Stimulated activated CD4-positive, alpha-beta T cell treated with anti-CD3 and anti-CD28 coated beads, Interleukin-1b, Interleukin-23, amount 100 ng/mL, for 1 hour (primary cell): ENCODE measurements at regions not wholly inside any gene's neighbourhood (a gene's known extent, or its start where the extent isn't known, plus 50 kb on each side); places are given as distances from the start of the nearest gene placed in this dataset.

Experiments used
- DNase-seq, 2 donors: peaks; one replicate each; pipeline ENCODE4 v3.0.0-alpha.2; 2020; ENCODE audit warnings: low read depth in 2 of 2

GRCh38 chr11:128365044-128365443 lies 222.3 kb downstream of the ETS1 start:
- DNase-seq, result no peak

GRCh38 chr11:128361451-128362020 lies 225.8 kb downstream of the ETS1 start:
- DNase-seq, result no peak

GRCh38 chr11:128359515-128359914 lies 227.8 kb downstream of the ETS1 start:
- no peak for DNase-seq

- DNase-seq, result no peak
These were observed 230.3 kb downstream of the ETS1 start for GRCh38 chr11:128357073-128357472.

GRCh38 chr11:128355558-128355957 lies 231.8 kb downstream of the ETS1 start:
- DNase-seq, result no peak

- DNase-seq, result no peak
These were observed 232.9 kb downstream of the ETS1 start for GRCh38 chr11:128354476-128354875.

- no peak for DNase-seq
These were observed 236.2 kb downstream of the ETS1 start for GRCh38 chr11:128351168-128351567.

GRCh38 chr11:128349650-128350299 lies 237.6 kb downstream of the ETS1 start:
- DNase-seq, result no peak

- no peak for DNase-seq
These were observed 240.6 kb downstream of the ETS1 start for GRCh38 chr11:128346804-128347203.

GRCh38 chr11:128345316-128345715 lies 242.0 kb downstream of the ETS1 start:
- no peak for DNase-seq

GRCh38 chr11:128343870-128344269 lies 243.5 kb downstream of the ETS1 start:
- no peak for DNase-seq

- no peak for DNase-seq
These were observed 244.2 kb downstream of the ETS1 start for GRCh38 chr11:128343135-128343514.

GRCh38 chr11:128342511-128343134 lies 244.7 kb downstream of the ETS1 start:
- no peak for DNase-seq

GRCh38 chr11:128341280-128342248 lies 245.8 kb downstream of the ETS1 start:
- no peak for DNase-seq

GRCh38 chr11:128339792-128340191 lies 247.6 kb downstream of the ETS1 start:
- no peak for DNase-seq

- no peak for DNase-seq
These were observed 248.5 kb downstream of the ETS1 start for GRCh38 chr11:128338811-128339210.

GRCh38 chr11:128336203-128336602 lies 251.2 kb downstream of the ETS1 start:
- no peak for DNase-seq

- DNase-seq, result no peak
These were observed 251.6 kb downstream of the ETS1 start for GRCh38 chr11:128335729-128336128.

GRCh38 chr11:128334311-128335044 lies 252.9 kb downstream of the ETS1 start:
- no peak for DNase-seq

GRCh38 chr11:128331317-128331716 lies 256.0 kb downstream of the ETS1 start:
- DNase-seq, result no peak

- DNase-seq, result no peak
These were observed 257.2 kb downstream of the ETS1 start for GRCh38 chr11:128330203-128330602.
